Caco-2 (cell line): ENCODE measurements at regions not wholly inside any gene's neighbourhood (a gene's known extent, or its start where the extent isn't known, plus 50 kb on each side); places are given as distances from the start of the nearest gene placed in this dataset.
A peak's percentile ranks its signal among the peaks of the same experiment; 100 is the strongest.

Experiments
- BruUV-seq: library from RNA; stranded (reverse); fragments of 400-500 nt; replicated peaks from 2 replicates; lab custom pipeline; 2021; lab: Mats Ljungman, UMichigan
- CTCF ChIA-PET: fragments of 300-600 bp; sonication (Branson Sonifier 250); formaldehyde crosslinking; loops from one replicate; lab custom pipeline; 2022; ENCODE audit warnings: antibody characterized with exemption; lab: Charles Lee
- POLR2A ChIA-PET: fragments of 300-600 bp; sonication (Branson Sonifier 250); formaldehyde crosslinking; loops from one replicate; lab custom pipeline; 2022; ENCODE audit warnings: antibody characterized with exemption; lab: Charles Lee
- DNase-seq, 2 experiments: peaks; one replicate each; pipeline versions ENCODE4 v3.0.0 to v3.0.0-alpha.2; 2020 to 2022
- H3K27me3 ChIP-seq: replicated peaks from 2 replicates; pipeline ENCODE4 v1.6.0; 2011; ENCODE audit warnings: low read length; ENCODE audit not compliant: control insufficient read depth, insufficient read depth
- H3K36me3 ChIP-seq: 2 replicates; pipeline ENCODE4 v1.5.1; 2011; ENCODE audit warnings: low read length; ENCODE audit not compliant: control insufficient read depth, insufficient read depth
- H3K4me1 ChIP-seq: fragments of 250-450 bp; sonication (Bioruptor Pico); 2 replicates; pipeline ENCODE4 v1.5.1; 2020; ENCODE audit warnings: mild to moderate bottlenecking
- H3K4me3 ChIP-seq: 2 replicates; pipeline ENCODE4 v1.5.1; 2011; ENCODE audit warnings: low read depth, mild to moderate bottlenecking, control low read depth, low read length
- H3K9me3 ChIP-seq: fragments of 250-450 bp; sonication (Bioruptor Pico); 2 replicates; pipeline ENCODE4 v1.5.1; 2020; ENCODE audit warnings: mild to moderate bottlenecking, moderate library complexity
- H3K27ac Mint-ChIP-seq: one replicate; pipeline ENCODE4 v1.8.0; 2022; ENCODE audit warnings: mixed read lengths; ENCODE audit not compliant: unreplicated experiment
- H3K27me3 Mint-ChIP-seq: one replicate; pipeline ENCODE4 v1.8.0; 2022; ENCODE audit warnings: mixed read lengths; ENCODE audit not compliant: insufficient read depth, unreplicated experiment
- H3K36me3 Mint-ChIP-seq: one replicate; pipeline ENCODE4 v1.8.0; 2022; ENCODE audit warnings: mild to moderate bottlenecking, mixed read lengths; ENCODE audit not compliant: insufficient read depth, unreplicated experiment
- H3K4me1 Mint-ChIP-seq: one replicate; pipeline ENCODE4 v1.8.0; 2022; ENCODE audit warnings: low read depth, mixed read lengths; ENCODE audit not compliant: unreplicated experiment
- H3K4me3 Mint-ChIP-seq: one replicate; pipeline ENCODE4 v1.8.0; 2022; ENCODE audit warnings: mild to moderate bottlenecking, moderate library complexity, mixed read lengths; ENCODE audit not compliant: unreplicated experiment
- H3K9me3 Mint-ChIP-seq: one replicate; pipeline ENCODE4 v1.8.0; 2022; ENCODE audit warnings: mixed read lengths; ENCODE audit not compliant: unreplicated experiment
- intact Hi-C: fragments of 100-400 bp; cut with micrococcal nuclease; formaldehyde crosslinking; loops from one replicate; pipeline ENCODE4 v1.10.0; 2022; ENCODE audit not compliant: unreplicated experiment
- TF ChIP-seq, protein P1 (sequence below), 2 experiments: fragments of 200-600 bp in 1 of 2; IDR thresholded peaks; 1 replicate in 1 of 2; 2 replicates in 1 of 2; pipeline versions ENCODE4 v1.5.1 to v1.8.0; 2011 to 2022; ENCODE audit warnings: antibody characterized with exemption in 1 of 2, control low read depth in 1 of 2, inconsistent platforms in 1 of 2, low read depth in 1 of 2, low read length in 1 of 2, mild to moderate bottlenecking in 1 of 2, moderate library complexity in 1 of 2; ENCODE audit not compliant: insufficient read depth in 1 of 2, severe bottlenecking in 1 of 2, unreplicated experiment in 1 of 2

- no TSS peak for BruUV-seq
- H3K36me3 Mint-ChIP-seq = no peaks in the 10 kb centered on the region
- peak overlapping the region; percentile 22 for H3K27ac Mint-ChIP-seq
- H3K27me3 Mint-ChIP-seq = no peaks in the 10 kb centered on the region
- H3K27me3 ChIP-seq = no peaks in the 10 kb centered on the region
- ChIA-PET CTCF (no interaction called here), POLR2A (no interaction called here)
- intact Hi-C loops = no loop called here
- H3K9me3 ChIP-seq = no peaks in the 10 kb centered on the region
- H3K9me3 Mint-ChIP-seq = peaks cover 15% of the 10 kb centered on the region
- peaks cover 39% of the 10 kb centered on the region for H3K4me1 ChIP-seq
- no peaks in the 10 kb centered on the region for H3K36me3 ChIP-seq
- H3K4me3 ChIP-seq = no peak overlapping the region
- no peak overlapping the region for H3K4me3 Mint-ChIP-seq
- TF ChIP-seq, protein P1, sequence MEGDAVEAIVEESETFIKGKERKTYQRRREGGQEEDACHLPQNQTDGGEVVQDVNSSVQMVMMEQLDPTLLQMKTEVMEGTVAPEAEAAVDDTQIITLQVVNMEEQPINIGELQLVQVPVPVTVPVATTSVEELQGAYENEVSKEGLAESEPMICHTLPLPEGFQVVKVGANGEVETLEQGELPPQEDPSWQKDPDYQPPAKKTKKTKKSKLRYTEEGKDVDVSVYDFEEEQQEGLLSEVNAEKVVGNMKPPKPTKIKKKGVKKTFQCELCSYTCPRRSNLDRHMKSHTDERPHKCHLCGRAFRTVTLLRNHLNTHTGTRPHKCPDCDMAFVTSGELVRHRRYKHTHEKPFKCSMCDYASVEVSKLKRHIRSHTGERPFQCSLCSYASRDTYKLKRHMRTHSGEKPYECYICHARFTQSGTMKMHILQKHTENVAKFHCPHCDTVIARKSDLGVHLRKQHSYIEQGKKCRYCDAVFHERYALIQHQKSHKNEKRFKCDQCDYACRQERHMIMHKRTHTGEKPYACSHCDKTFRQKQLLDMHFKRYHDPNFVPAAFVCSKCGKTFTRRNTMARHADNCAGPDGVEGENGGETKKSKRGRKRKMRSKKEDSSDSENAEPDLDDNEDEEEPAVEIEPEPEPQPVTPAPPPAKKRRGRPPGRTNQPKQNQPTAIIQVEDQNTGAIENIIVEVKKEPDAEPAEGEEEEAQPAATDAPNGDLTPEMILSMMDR (IDR thresholded peaks at IDR 0.05; ENCODE audit: insufficient read depth in 1 of 2, low read depth in 1 of 2, low read length in 1 of 2, severe bottlenecking in 1 of 2, unreplicated experiment in 1 of 2) = no peak
- peaks cover 50% of the 10 kb centered on the region for H3K4me1 Mint-ChIP-seq
- no peak for DNase-seq
These were observed 66.0 kb downstream of the BMP4 start for GRCh38 chr14:53890611-53891101.

DNA sequence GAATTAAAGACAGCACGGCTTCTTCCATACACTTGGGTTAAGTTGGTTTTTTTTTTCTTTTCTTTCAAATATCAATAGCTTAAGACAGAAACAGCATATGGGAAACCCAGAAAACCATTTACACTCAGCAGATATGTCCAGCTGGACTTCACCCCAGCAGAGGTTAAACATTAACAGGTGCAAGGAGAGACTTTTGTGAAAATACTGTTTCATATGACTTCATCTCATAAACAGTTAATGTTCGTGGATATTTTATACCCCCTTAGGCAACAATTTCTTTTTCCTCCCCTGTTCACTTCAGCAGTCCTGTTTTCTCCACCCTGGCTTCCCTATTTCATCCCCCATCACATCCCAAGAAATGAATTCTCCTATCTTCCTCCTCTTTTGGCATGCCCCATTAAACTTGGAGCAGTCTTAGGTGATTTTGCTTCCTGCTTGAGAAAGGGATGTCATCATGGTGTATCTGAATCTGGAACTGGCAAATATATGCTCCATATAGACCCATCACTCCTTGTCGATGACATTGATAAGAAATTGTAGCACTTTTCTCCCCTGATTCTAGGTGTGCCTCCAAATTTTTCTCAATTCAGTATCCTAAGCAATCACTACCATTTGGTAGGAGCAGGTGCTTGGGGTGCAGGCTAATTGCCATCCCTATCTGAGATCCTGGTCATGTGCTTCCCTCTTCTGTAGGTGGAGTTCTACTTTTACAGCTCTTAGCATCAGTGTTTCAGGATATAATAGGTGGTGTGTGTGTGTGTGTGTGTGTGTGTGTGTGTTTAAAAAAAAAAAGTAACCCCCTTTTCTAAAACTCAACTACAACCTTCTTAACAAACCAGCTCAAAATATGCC is 67.9 kb downstream of the BMP4 start:
- no TSS peak for BruUV-seq
- Mint-ChIP-seq H3K27me3 (no peaks in the 10 kb centered on the region), H3K4me3 (peak overlapping the region; percentile 59), H3K36me3 (no peaks in the 10 kb centered on the region), H3K4me1 (peaks cover 48% of the 10 kb centered on the region), H3K27ac (peak overlapping the region; percentile 45), H3K9me3 (peaks cover 15% of the 10 kb centered on the region)
- no peaks in the 10 kb centered on the region for H3K9me3 ChIP-seq
- peak in 1 of 2 experiments; percentile 46 for DNase-seq
- H3K27me3 ChIP-seq = no peaks in the 10 kb centered on the region
- H3K36me3 ChIP-seq = no peaks in the 10 kb centered on the region
- POLR2A ChIA-PET = interaction anchor here (0.6 kb wide), 2 partner anchors 75 to 466 kb away, joined by 3 read pairs; no protein-coding TSS in a partner anchor
- H3K4me3 ChIP-seq = peak overlapping the region; percentile 13; the same call in 1 of the 2 replicates
- peaks cover 42% of the 10 kb centered on the region for H3K4me1 ChIP-seq
- intact Hi-C loops = loop anchor here (2.0 to 5.0 kb wide), 3 partner anchors 38 to 449 kb away; no protein-coding TSS in a partner anchor
- TF ChIP-seq, protein P1 (IDR thresholded peaks at IDR 0.05; ENCODE audit: insufficient read depth in 1 of 2, low read depth in 1 of 2, low read length in 1 of 2, severe bottlenecking in 1 of 2, unreplicated experiment in 1 of 2) = no peak
- CTCF ChIA-PET = interaction anchor here (0.6 kb wide), 1 partner anchor 92 kb away, joined by 5 read pairs; no protein-coding TSS in a partner anchor

DNA sequence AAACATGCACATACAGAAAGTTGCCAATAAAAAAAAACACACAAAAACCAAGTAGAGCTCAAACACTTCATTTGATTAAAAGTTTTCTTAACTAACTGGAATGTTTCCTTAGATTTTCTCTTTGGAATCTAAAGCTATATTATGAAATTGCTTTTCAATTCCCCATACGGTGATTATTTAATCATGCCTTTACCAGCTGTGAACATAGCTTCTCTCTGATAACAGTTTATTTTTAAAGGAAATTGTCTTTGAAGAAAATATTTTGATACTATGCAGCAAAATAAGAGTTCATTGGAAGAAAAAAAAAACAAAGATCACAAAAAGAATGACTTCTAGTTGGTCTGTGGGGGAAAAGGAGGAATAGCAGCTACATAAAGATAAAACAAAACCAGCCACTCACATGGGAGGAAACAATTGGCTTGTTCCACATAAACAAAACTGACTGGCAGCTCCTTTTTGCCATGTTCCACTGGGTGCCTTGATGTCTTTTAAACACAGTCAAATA is 71.4 kb downstream of the BMP4 start:
- H3K27me3 Mint-ChIP-seq = no peaks in the 10 kb centered on the region
- ChIA-PET CTCF (no interaction called here), POLR2A (no interaction called here)
- Histone ChIP-seq H3K9me3 (no peaks in the 10 kb centered on the region), H3K27me3 (no peaks in the 10 kb centered on the region), H3K4me3 (no peak overlapping the region), H3K36me3 (no peaks in the 10 kb centered on the region), H3K4me1 (peaks cover 60% of the 10 kb centered on the region)
- H3K4me3 Mint-ChIP-seq = no peak overlapping the region
- DNase-seq = no peak
- no peaks in the 10 kb centered on the region for H3K36me3 Mint-ChIP-seq
- BruUV-seq = no TSS peak
- TF ChIP-seq, protein P1 (IDR thresholded peaks at IDR 0.05; ENCODE audit: insufficient read depth in 1 of 2, low read depth in 1 of 2, low read length in 1 of 2, severe bottlenecking in 1 of 2, unreplicated experiment in 1 of 2) = no peak
- H3K4me1 Mint-ChIP-seq = peaks cover 54% of the 10 kb centered on the region
- intact Hi-C loops = loop anchor here (5.0 kb wide), 1 partner anchor 452 kb away; no protein-coding TSS in a partner anchor
- H3K27ac Mint-ChIP-seq = peak overlapping the region; percentile 46
- peaks cover 15% of the 10 kb centered on the region for H3K9me3 Mint-ChIP-seq
